ENCODE measurements at regions not wholly inside any gene's neighbourhood (a gene's known extent, or its start where the extent isn't known, plus 50 kb on each side); places are given as distances from the start of the nearest gene placed in this dataset.

DNA sequence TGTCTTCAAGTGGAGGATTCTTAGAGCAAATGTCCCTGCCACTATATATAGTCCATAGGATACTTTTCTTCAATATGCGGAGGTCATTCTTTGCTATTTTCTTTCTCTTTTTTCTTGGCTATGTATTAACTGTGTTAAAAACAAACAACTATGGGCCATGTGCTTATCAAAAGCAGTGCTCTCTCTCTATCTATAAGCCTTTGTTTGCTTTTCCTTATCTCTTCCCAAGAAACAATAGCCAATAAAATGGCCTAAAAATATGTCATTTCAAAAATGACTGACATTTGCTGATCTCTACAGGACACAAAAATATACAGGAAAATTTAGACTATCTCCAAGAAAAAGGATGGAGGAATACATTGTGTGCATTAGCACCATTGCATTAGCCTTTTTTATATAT lies 212.1 kb downstream of the MAF start:
- TF ChIP-seq, protein P1, sequence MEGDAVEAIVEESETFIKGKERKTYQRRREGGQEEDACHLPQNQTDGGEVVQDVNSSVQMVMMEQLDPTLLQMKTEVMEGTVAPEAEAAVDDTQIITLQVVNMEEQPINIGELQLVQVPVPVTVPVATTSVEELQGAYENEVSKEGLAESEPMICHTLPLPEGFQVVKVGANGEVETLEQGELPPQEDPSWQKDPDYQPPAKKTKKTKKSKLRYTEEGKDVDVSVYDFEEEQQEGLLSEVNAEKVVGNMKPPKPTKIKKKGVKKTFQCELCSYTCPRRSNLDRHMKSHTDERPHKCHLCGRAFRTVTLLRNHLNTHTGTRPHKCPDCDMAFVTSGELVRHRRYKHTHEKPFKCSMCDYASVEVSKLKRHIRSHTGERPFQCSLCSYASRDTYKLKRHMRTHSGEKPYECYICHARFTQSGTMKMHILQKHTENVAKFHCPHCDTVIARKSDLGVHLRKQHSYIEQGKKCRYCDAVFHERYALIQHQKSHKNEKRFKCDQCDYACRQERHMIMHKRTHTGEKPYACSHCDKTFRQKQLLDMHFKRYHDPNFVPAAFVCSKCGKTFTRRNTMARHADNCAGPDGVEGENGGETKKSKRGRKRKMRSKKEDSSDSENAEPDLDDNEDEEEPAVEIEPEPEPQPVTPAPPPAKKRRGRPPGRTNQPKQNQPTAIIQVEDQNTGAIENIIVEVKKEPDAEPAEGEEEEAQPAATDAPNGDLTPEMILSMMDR (IDR thresholded peaks at IDR 0.05; ENCODE audit: insufficient read depth in 1 of 2, low read depth in 1 of 2, low read length in 1 of 2, severe bottlenecking in 1 of 2, unreplicated experiment in 1 of 2), result no peak
- intact Hi-C loops (cut with micrococcal nuclease; ENCODE audit: unreplicated experiment), result no loop called here
- Mint-ChIP-seq H3K36me3 (ENCODE audit: insufficient read depth, unreplicated experiment) (no peaks in the 10 kb centered on the region), H3K27ac (ENCODE audit: unreplicated experiment) (no peak overlapping the region), H3K27me3 (ENCODE audit: insufficient read depth, unreplicated experiment) (peaks cover 16% of the 10 kb centered on the region), H3K9me3 (ENCODE audit: unreplicated experiment) (peaks cover 7% of the 10 kb centered on the region), H3K4me3 (ENCODE audit: unreplicated experiment) (no peak overlapping the region), H3K4me1 (ENCODE audit: low read depth, unreplicated experiment) (peaks cover 7% of the 10 kb centered on the region)
- no peak for DNase-seq
- H3K4me1 ChIP-seq, result peaks cover 9% of the 10 kb centered on the region
- POLR2A ChIA-PET, result no interaction called here
- no TSS peak for BruUV-seq (replicated peaks)
- no peaks in the 10 kb centered on the region for H3K9me3 ChIP-seq
- no peak overlapping the region for H3K4me3 ChIP-seq (ENCODE audit: low read depth, low read length)
- CTCF ChIA-PET, result no interaction called here
- no peaks in the 10 kb centered on the region for H3K36me3 ChIP-seq (ENCODE audit: control insufficient read depth, insufficient read depth, low read length)
- H3K27me3 ChIP-seq (replicated peaks; ENCODE audit: control insufficient read depth, insufficient read depth, low read length), result no peaks in the 10 kb centered on the region

- no peak for DNase-seq
- Histone ChIP-seq H3K27me3 (replicated peaks; ENCODE audit: control insufficient read depth, insufficient read depth, low read length) (no peaks in the 10 kb centered on the region), H3K9me3 (no peaks in the 10 kb centered on the region), H3K4me1 (peaks cover 9% of the 10 kb centered on the region), H3K4me3 (ENCODE audit: low read depth, low read length) (no peak overlapping the region), H3K36me3 (ENCODE audit: control insufficient read depth, insufficient read depth, low read length) (no peaks in the 10 kb centered on the region)
- no TSS peak for BruUV-seq (replicated peaks)
- H3K27ac Mint-ChIP-seq (ENCODE audit: unreplicated experiment), result no peak overlapping the region
- TF ChIP-seq, protein P1 (IDR thresholded peaks at IDR 0.05; ENCODE audit: insufficient read depth in 1 of 2, low read depth in 1 of 2, low read length in 1 of 2, severe bottlenecking in 1 of 2, unreplicated experiment in 1 of 2), result no peak
- intact Hi-C loops (cut with micrococcal nuclease; ENCODE audit: unreplicated experiment), result no loop called here
- CTCF ChIA-PET, result no interaction called here
- H3K4me3 Mint-ChIP-seq (ENCODE audit: unreplicated experiment), result no peak overlapping the region
- H3K36me3 Mint-ChIP-seq (ENCODE audit: insufficient read depth, unreplicated experiment), result no peaks in the 10 kb centered on the region
- peaks cover 7% of the 10 kb centered on the region for H3K9me3 Mint-ChIP-seq (ENCODE audit: unreplicated experiment)
- POLR2A ChIA-PET, result no interaction called here
- H3K4me1 Mint-ChIP-seq (ENCODE audit: low read depth, unreplicated experiment), result peaks cover 7% of the 10 kb centered on the region
- H3K27me3 Mint-ChIP-seq (ENCODE audit: insufficient read depth, unreplicated experiment), result peaks cover 13% of the 10 kb centered on the region
Measured at GRCh38 chr16:79386299-79386698, 214.2 kb downstream of the MAF start.

- H3K27me3 ChIP-seq (replicated peaks; ENCODE audit: control insufficient read depth, insufficient read depth, low read length), result no peaks in the 10 kb centered on the region
- no peak for DNase-seq
- Mint-ChIP-seq H3K4me3 (ENCODE audit: unreplicated experiment) (no peak overlapping the region), H3K27ac (ENCODE audit: unreplicated experiment) (no peak overlapping the region), H3K36me3 (ENCODE audit: insufficient read depth, unreplicated experiment) (no peaks in the 10 kb centered on the region), H3K4me1 (ENCODE audit: low read depth, unreplicated experiment) (no peaks in the 10 kb centered on the region), H3K9me3 (ENCODE audit: unreplicated experiment) (no peaks in the 10 kb centered on the region), H3K27me3 (ENCODE audit: insufficient read depth, unreplicated experiment) (peaks cover 5% of the 10 kb centered on the region)
- TF ChIP-seq, protein P1 (IDR thresholded peaks at IDR 0.05; ENCODE audit: insufficient read depth in 1 of 2, low read depth in 1 of 2, low read length in 1 of 2, severe bottlenecking in 1 of 2, unreplicated experiment in 1 of 2), result no peak
- intact Hi-C loops (cut with micrococcal nuclease; ENCODE audit: unreplicated experiment), result no loop called here
- POLR2A ChIA-PET, result no interaction called here
- H3K4me1 ChIP-seq, result no peaks in the 10 kb centered on the region
- no peaks in the 10 kb centered on the region for H3K36me3 ChIP-seq (ENCODE audit: control insufficient read depth, insufficient read depth, low read length)
- H3K9me3 ChIP-seq, result no peaks in the 10 kb centered on the region
- no peak overlapping the region for H3K4me3 ChIP-seq (ENCODE audit: low read depth, low read length)
- BruUV-seq (replicated peaks), result no TSS peak
- CTCF ChIA-PET, result interaction anchor here (0.6 kb wide), 1 partner anchor 52 kb away, joined by 3 read pairs; no protein-coding TSS in a partner anchor
Measured at GRCh38 chr16:79381603-79382042, 218.9 kb downstream of the MAF start.
